ENCODE measurements at regions not wholly inside any gene's neighbourhood (a gene's known extent, or its start where the extent isn't known, plus 50 kb on each side); places are given as distances from the start of the nearest gene placed in this dataset.

DNA sequence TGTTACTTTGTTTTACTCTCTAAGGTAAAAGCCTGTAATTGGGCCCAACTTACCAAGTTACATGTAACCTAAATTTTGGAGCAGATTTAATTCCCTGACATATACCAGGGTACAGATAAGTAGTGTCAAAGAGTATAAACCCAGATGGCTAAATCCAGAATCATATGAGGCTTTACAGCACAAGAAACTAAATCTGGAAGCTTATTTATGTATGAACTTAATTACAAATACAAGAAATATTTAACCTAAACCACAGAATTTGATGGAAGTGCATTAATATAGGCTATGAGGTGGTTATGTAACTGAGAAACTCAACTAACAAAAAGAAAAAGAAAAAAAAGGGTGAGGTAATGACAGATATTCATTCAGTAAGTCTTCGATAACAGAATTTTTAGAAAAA, 930.2 kb upstream of the ALCAM start:
- H3K23me2 ChIP-seq (ENCODE audit: low read depth, low read length) = no peaks in the 10 kb centered on the region
- no peak overlapping the region for H2AFZ ChIP-seq (ENCODE audit: low read length)
- no peak overlapping the region for H3K23ac ChIP-seq (ENCODE audit: insufficient read length)
- DNase-seq (ENCODE audit: low read depth in 1 of 2, low spot score in 2 of 2) (no peak), FAIRE-seq (no peak)
- H2BK5ac ChIP-seq (ENCODE audit: low read depth, low read length) = no peak overlapping the region; the same call in 1 of the 2 replicates
- no peak overlapping the region for H4K5ac ChIP-seq (ENCODE audit: insufficient read length, low read depth, low read length)
- no peak overlapping the region for H4K8ac ChIP-seq (ENCODE audit: extremely low read depth, insufficient read depth, low read length)
- H2BK20ac ChIP-seq (ENCODE audit: low read length) = no peak overlapping the region
- H2BK12ac ChIP-seq (ENCODE audit: low read depth, low read length) = no peak overlapping the region
- no peak overlapping the region; the same call in 1 of the 2 replicates for H3K18ac ChIP-seq (ENCODE audit: extremely low read depth, low read length)
- ChIA-PET POLR2A (ENCODE audit: partially characterized antibody) (no interaction called here), CTCF (ENCODE audit: partially characterized antibody) (interaction anchor here (1.8 kb wide), 1 partner anchor 25 kb away, joined by 4 read pairs; no protein-coding TSS in a partner anchor)
- no peak overlapping the region for H3K9ac ChIP-seq (replicated peaks in 1 of 4; ENCODE audit: extremely low read depth in 1 of 4, low read depth in 3 of 4, low read length in 3 of 4)
- no peak overlapping the region for H2AK5ac ChIP-seq (ENCODE audit: low read depth, low read length)
- peaks cover 0 to 9% (median 5%) of the 10 kb centered on the region in 4 experiments; a peak in 4 of 7 replicates for H3K4me1 ChIP-seq (replicated peaks in 1 of 4; ENCODE audit: control insufficient read depth in 3 of 4, insufficient read depth in 4 of 4, low read length in 3 of 4)
- H3K79me2 ChIP-seq (ENCODE audit: control insufficient read depth in 1 of 2, insufficient read depth in 2 of 2, low read length in 2 of 2) = no peaks in the 10 kb centered on the region
- no peaks in the 10 kb centered on the region for H3K79me1 ChIP-seq (ENCODE audit: low read depth, low read length)
- no peak overlapping the region for H3K27ac ChIP-seq (ENCODE audit: low read depth, low read length)
- no peak overlapping the region for H3K4me3 ChIP-seq (ENCODE audit: extremely low read depth in 1 of 4, insufficient read depth in 2 of 4, low read depth in 3 of 4, low read length in 4 of 4)
- no peak overlapping the region for H3K14ac ChIP-seq (ENCODE audit: insufficient read length)
- H3K36me3 ChIP-seq (ENCODE audit: control insufficient read depth in 2 of 4, insufficient read depth in 4 of 4, low read length in 3 of 4) = no peaks in the 10 kb centered on the region; a peak in 1 of 8 replicates
- no peak overlapping the region for H4K91ac ChIP-seq (replicated peaks; ENCODE audit: insufficient read length, low read length)
- no peaks in the 10 kb centered on the region for H4K20me1 ChIP-seq (replicated peaks in 1 of 2; ENCODE audit: control insufficient read depth in 1 of 2, insufficient read depth in 2 of 2, low read length in 2 of 2)
- H3K27me3 ChIP-seq (replicated peaks in 1 of 4; ENCODE audit: control insufficient read depth in 3 of 4, extremely low read depth in 1 of 4, insufficient read depth in 3 of 4, low read length in 3 of 4) = no peaks in the 10 kb centered on the region
- 100% methylated on average over 1 of the region's 1 CpG; no CpG with 5 or more reads in 1 of the 2 experiments for WGBS, 2 experiments (ENCODE audit: extremely low coverage in 1 of 2, insufficient coverage in 1 of 2, insufficient read length in 1 of 2, insufficient replicate concordance in 2 of 2, low coverage in 1 of 2, low lambda C conversion rate in 2 of 2, missing lambda C conversion rate in 1 of 2)
- no peak overlapping the region for H3K56ac ChIP-seq (replicated peaks; ENCODE audit: insufficient read length, low read depth, low read length)
- no peak overlapping the region for H2BK15ac ChIP-seq (ENCODE audit: low read length)
- H3K4ac ChIP-seq (replicated peaks; ENCODE audit: insufficient read length, low read depth, low read length) = no peak overlapping the region
- H2BK120ac ChIP-seq (replicated peaks; ENCODE audit: low read depth, low read length) = no peak overlapping the region
- no peak overlapping the region for H3K4me2 ChIP-seq (ENCODE audit: insufficient read depth in 1 of 2, low read depth in 2 of 2, low read length in 2 of 2)
- H3K9me3 ChIP-seq (ENCODE audit: insufficient read depth in 2 of 2, low read depth in 1 of 2, low read length in 1 of 2) = peaks cover 0 to 2% of the 10 kb centered on the region in 2 experiments; a peak in 1 of 4 replicates
- no peak for TF ChIP-seq EP300 (IDR thresholded peaks at IDR 0.05; ENCODE audit: borderline replicate concordance in 1 of 2, low read depth in 2 of 2, low read length in 2 of 2)
- no peak for TF ChIP-seq SP4 (IDR thresholded peaks at IDR 0.05; ENCODE audit: low read length)
- no peak for TF ChIP-seq POU5F1 (IDR thresholded peaks at IDR 0.05; ENCODE audit: low read depth, low read length)
- TF ChIP-seq SUZ12 (IDR thresholded peaks at IDR 0.05; ENCODE audit: low read length) = no peak
- TF ChIP-seq, protein P1, sequence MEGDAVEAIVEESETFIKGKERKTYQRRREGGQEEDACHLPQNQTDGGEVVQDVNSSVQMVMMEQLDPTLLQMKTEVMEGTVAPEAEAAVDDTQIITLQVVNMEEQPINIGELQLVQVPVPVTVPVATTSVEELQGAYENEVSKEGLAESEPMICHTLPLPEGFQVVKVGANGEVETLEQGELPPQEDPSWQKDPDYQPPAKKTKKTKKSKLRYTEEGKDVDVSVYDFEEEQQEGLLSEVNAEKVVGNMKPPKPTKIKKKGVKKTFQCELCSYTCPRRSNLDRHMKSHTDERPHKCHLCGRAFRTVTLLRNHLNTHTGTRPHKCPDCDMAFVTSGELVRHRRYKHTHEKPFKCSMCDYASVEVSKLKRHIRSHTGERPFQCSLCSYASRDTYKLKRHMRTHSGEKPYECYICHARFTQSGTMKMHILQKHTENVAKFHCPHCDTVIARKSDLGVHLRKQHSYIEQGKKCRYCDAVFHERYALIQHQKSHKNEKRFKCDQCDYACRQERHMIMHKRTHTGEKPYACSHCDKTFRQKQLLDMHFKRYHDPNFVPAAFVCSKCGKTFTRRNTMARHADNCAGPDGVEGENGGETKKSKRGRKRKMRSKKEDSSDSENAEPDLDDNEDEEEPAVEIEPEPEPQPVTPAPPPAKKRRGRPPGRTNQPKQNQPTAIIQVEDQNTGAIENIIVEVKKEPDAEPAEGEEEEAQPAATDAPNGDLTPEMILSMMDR (IDR thresholded peaks at IDR 0.05; ENCODE audit: control extremely low read depth in 1 of 3, insufficient read depth in 1 of 3, low read depth in 1 of 3, low read length in 3 of 3) = no peak
- TF ChIP-seq, protein P2, sequence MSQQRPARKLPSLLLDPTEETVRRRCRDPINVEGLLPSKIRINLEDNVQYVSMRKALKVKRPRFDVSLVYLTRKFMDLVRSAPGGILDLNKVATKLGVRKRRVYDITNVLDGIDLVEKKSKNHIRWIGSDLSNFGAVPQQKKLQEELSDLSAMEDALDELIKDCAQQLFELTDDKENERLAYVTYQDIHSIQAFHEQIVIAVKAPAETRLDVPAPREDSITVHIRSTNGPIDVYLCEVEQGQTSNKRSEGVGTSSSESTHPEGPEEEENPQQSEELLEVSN (IDR thresholded peaks at IDR 0.05) = no peak
- TF ChIP-seq RNF2 (IDR thresholded peaks at IDR 0.05; ENCODE audit: borderline replicate concordance, low read depth, low read length, missing control alignments, poor library complexity, severe bottlenecking) = no peak
- TF ChIP-seq TAF1 (IDR thresholded peaks at IDR 0.05; ENCODE audit: low read depth, low read length) = no peak
- no peak for TF ChIP-seq TEAD4 (IDR thresholded peaks at IDR 0.05; ENCODE audit: low read depth, low read length)
- no peak for TF ChIP-seq POLR2AphosphoS5 (IDR thresholded peaks at IDR 0.05; ENCODE audit: low read depth, low read length)
- TF ChIP-seq CBX8 (IDR thresholded peaks at IDR 0.05; ENCODE audit: borderline replicate concordance, low read depth, low read length) = no peak
